Right renal cortex interstitium (tissue), 3 donors: ENCODE measurements at regions not wholly inside any gene's neighbourhood (a gene's known extent, or its start where the extent isn't known, plus 50 kb on each side); places are given as distances from the start of the nearest gene placed in this dataset.

ENCODE experiments used
- DNase-seq, 3 donors: peaks; one replicate each; pipeline ENCODE4 v3.0.0-alpha.2; 2013; ENCODE audit warnings: low read depth in 3 of 3, low spot score in 2 of 3

- no peak for DNase-seq
Observed at GRCh38 chr7:138405496-138405895, 54.6 kb upstream of the TRIM24 start.

GRCh38 chr7:138407792-138408191, 52.3 kb upstream of the TRIM24 start:
- no peak for DNase-seq
